ENCODE measurements at regions not wholly inside any gene's neighbourhood (a gene's known extent, or its start where the extent isn't known, plus 50 kb on each side); places are given as distances from the start of the nearest gene placed in this dataset.

- TF ChIP-seq POLR2AphosphoS5 (IDR thresholded peaks at IDR 0.05; ENCODE audit: low read depth, low read length) (no peak), POLR2A (IDR thresholded peaks at IDR 0.05; ENCODE audit: low read depth, low read length) (no peak)
Measured at GRCh38 chrY:15440021-15440695, 915.8 kb downstream of the NLGN4Y start.

Data from GM12891 (cell line).